HG02970 (cell line): ENCODE measurements at regions not wholly inside any gene's neighbourhood (a gene's known extent, or its start where the extent isn't known, plus 50 kb on each side); places are given as distances from the start of the nearest gene placed in this dataset.

ENCODE experiments used
- ATAC-seq: cut with Tn5 transposase; IDR thresholded peaks from one replicate; pipeline ENCODE4 v1.9.1; 2021; ENCODE audit warnings: mild to moderate bottlenecking, moderate library complexity, moderate number of reproducible peaks; ENCODE audit not compliant: unreplicated experiment, low FRiP score

DNA sequence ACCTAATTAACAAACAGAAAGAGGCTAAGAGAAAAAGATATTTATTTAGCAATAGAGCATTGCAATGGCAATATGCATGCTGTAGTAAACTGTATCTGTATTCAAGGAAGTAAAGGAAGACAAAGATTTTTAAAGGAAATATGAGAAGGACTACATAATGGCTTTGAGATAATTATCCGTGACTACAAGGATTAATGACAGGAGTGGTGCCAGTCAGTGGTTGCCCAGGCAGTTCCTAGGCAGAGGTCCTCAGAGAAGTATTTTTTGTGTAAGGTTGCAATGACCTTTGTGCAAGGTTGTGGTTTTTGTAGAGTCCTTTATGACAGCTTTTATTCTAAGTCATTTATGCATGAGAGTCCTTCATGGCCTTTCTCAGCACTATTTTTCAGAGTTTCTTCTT, 711.1 kb upstream of the CHRM3 start:
- no peak for ATAC-seq

GRCh38 chr1:238674316-238674715, 712.1 kb upstream of the CHRM3 start:
- ATAC-seq, result no peak

DNA sequence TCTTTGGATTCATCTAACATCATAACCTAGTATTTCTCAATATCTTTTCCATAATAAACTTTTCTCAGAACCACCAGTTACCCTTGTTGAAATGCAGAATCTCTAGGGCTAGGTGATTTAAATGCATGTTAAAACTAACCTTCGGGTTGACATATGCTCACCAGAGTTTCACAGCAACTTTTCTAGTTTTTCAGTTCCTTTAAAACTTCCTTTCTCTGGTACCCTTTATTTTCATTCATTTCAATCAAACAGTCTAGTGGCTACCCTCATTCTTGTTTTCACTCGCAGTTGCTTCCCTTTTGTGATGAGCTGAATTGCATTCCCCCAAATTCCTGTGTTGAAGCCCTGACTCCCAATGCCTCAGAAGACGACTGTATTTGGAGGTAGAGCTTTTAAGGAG, 712.8 kb upstream of the CHRM3 start:
- ATAC-seq, result no peak

GRCh38 chr1:238672806-238673205, 713.6 kb upstream of the CHRM3 start:
- no peak for ATAC-seq

DNA sequence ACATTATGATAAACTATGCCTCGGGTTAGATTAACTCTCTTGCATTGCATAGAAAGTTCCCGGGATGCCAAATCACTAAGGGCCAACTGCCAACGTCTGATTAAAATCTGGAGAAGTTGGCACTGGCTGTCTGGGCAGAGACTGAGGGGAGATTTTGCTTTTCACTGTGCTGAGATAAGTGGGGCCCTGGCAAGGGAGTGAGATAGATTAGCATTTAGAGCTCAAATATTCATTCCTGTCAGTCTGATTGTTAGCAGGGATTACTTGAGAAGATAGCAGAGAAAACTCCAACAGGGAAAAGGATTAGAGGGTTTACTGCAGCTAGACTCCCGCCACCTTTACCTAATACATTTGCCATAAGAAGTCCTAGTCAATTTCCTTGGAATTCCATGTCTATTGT, 714.1 kb upstream of the CHRM3 start:
- no peak for ATAC-seq

GRCh38 chr1:238664139-238664538, 722.2 kb upstream of the CHRM3 start:
- no peak for ATAC-seq

- no peak for ATAC-seq
Measured at GRCh38 chr1:238660849-238661248, 725.5 kb upstream of the CHRM3 start.

GRCh38 chr1:238658763-238659162, 727.6 kb upstream of the CHRM3 start:
- no peak for ATAC-seq

DNA sequence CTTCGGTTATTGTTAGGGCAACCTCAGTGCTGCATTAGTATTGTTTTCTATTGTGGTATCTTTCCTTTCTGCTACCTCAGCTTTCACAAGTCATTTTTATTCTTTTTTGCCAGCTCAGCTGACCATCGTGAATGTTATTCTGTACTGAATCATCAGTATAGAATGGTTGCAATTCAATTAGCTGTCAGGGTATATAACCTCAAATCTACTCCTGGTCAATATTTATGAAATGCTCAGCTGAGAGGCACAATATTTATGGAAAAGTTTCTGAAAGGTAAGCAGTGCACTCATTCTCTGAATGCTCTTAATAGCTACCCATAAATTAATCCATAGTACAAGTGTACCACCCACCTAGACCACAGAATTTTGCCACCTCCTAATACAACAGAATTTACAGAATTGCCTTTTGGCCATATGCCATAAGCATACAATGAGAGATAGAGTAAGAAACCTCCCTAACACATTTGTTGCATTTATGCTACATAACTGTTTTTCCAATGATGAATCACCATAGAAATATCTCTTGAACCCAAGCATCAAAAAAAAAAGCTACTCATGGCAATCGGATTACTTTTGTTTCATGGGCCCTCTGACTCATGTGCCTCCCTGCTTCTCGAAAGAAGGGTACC, 732.6 kb upstream of the CHRM3 start:
- no peak for ATAC-seq

DNA sequence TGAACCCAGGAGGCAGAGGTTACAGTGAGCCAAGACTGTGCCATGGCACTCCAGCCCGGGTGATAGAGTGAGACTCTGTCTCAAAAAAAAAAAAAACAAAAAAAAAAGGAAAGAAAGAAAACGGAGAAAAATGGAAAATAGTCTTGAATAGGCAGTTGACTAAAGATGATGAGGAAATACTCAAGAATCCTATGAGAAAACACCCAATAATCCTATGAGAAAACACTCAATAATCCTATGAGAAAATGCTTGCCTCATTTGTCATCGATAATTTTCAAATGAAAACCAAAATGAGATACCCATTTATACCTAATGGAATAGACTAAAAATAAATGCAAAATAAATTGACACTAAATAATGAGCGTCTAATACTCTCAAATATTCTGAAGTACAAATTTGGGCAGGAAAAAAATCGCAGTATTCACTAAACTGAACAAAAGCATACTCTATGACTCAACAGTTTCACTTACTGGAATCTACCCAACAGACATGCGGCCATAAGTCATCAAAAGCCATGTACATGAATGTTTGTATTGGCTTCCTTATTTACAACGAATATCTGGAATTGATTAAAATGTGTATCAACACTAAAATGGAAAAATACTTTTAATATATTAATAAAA, 733.9 kb upstream of the CHRM3 start:
- no peak for ATAC-seq

- ATAC-seq, result no peak
Measured at GRCh38 chr1:238649200-238649599, 737.2 kb upstream of the CHRM3 start.

DNA sequence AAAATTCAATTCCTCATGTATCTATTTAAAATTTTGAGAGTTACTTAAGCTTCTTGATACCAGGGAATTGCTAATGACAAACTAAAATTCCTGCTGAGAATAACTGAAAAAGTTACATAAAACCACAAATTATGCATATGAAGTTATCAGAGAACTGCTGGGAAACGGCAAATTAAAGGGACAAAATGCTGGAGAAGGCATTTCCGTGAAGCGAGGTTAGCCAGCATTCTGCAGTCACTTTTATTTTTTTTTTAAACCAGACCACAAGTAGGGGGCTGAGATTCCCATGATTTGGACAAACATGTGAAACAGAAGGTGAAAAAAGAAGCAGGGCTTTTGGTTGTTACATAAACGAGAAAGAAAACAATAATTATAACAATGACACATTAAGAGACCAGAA, 737.6 kb upstream of the CHRM3 start:
- ATAC-seq, result no peak

- no peak for ATAC-seq
Measured at GRCh38 chr1:238648296-238648695, 738.1 kb upstream of the CHRM3 start.

DNA sequence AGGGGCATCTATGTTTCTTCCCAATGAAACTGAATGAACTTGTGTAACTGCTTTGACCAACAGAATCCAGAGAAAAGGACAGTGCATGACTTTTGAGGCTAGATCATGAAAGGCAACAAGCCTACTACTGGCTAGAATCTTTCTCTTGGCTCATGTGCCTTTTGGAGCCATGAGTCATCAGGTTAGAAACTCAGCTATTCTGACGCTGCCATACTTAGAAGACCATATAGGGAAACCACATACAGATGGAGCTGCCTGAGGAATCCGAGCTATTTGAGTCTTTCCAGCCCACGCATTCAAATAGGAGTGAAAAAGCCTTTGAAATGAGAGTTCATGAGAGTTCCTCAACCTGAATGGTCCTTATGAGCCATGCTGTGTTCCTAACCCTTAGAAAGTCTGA, 738.5 kb upstream of the CHRM3 start:
- no peak for ATAC-seq

DNA sequence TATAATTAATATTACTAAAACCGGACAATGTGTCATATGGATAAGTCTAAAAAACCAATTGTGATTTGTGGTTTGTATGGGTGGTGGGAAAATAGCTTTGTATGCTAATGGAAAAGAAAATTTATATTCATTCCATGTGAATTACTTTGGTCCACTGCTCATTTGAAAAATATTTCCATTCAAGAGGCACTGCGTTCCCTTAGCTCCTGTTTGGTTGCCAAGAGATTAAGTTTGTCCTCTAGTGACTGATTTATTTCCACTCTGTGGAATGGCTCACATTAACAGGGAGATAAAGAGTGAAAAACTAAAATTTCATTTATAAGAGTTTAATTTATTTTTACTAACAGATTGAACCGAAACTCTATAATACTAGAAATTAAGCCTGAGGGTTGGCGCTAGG, 744.1 kb upstream of the CHRM3 start:
- ATAC-seq, result no peak

DNA sequence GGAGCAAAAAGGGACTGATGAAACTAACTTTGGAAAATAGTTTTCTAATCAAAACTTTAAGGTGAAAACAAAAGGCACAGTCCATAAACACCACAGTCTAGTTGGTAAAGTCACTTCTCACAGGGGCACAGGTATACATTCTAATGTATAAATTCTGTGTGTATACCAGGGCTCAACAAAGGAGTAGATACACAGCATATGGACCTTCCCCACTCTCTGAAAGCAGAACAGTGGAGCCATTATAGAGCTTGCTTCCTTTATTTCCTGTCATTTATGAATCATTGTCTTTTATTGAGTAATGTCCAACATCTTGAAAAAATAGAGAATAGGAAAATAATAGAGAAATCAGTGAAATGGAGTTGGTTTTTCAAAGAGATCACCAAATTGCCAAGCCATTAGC, 746.5 kb upstream of the CHRM3 start:
- no peak for ATAC-seq

DNA sequence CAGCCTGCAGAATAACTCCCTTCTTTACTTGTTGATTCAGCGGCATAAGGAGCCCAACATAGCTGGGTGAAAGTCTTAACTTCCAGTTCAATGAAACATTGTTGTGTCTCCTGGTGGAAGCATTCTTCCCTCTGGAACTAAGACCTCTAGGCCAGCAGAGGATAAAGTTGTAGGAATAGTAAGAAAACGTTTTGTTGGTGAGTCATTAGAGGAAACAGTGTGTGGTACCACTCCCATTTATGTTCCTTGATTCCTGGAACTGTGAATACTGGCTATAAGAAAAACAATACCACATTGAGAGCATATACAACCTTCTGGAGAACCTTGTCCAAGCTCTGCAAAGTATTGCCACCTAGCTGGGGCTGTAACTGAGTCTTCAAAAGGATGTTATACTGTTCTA, 737.4 kb upstream of the ZP4 start:
- ATAC-seq, result no peak

DNA sequence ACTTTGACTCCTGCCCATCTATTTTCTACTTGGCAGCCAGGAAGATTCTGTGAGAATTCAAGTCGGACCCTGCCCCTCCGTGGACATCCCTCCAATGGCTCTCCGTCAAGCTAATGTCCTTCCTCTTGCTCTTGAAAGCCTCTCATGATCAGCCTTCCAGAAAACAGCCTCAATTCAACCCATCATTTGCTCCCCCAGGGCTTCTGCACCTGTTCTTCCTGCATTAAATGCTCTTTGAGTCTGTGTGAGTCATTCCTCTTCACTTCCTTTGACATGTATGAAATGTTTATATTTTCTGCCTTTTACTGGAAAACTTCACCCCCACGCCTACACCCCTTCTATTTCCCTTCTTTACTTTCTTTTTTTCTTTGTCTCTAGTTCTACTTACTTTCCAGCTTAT, 734.1 kb upstream of the ZP4 start:
- ATAC-seq, result no peak

- no peak for ATAC-seq
Measured at GRCh38 chr1:238621405-238621804, 730.7 kb upstream of the ZP4 start.

- no peak for ATAC-seq
Measured at GRCh38 chr1:238619652-238620051, 728.9 kb upstream of the ZP4 start.

GRCh38 chr1:238611406-238611805, 720.7 kb upstream of the ZP4 start:
- ATAC-seq, result no peak

- no peak for ATAC-seq
Measured at GRCh38 chr1:238608144-238608543, 717.4 kb upstream of the ZP4 start.

- ATAC-seq, result no peak
Measured at GRCh38 chr1:238606896-238607295, 716.2 kb upstream of the ZP4 start.
